GM12872 (cell line): ENCODE measurements at regions not wholly inside any gene's neighbourhood (a gene's known extent, or its start where the extent isn't known, plus 50 kb on each side); places are given as distances from the start of the nearest gene placed in this dataset.

Source experiments
- CTCF ChIP-seq: IDR thresholded peaks from 3 replicates; pipeline ENCODE4 v1.5.1; 2011; ENCODE audit warnings: low read depth, mild to moderate bottlenecking, low read length, moderate library complexity; ENCODE audit not compliant: insufficient read depth

- no peak for TF ChIP-seq CTCF
Observed at GRCh38 chr6:11379805-11380204, 147.3 kb upstream of the NEDD9 start.

- no peak for TF ChIP-seq CTCF
Observed at GRCh38 chr6:11378639-11379038, 146.2 kb upstream of the NEDD9 start.

- no peak for TF ChIP-seq CTCF
Observed at GRCh38 chr6:11374036-11375010, 141.9 kb upstream of the NEDD9 start.

GRCh38 chr6:11373208-11373607, 140.7 kb upstream of the NEDD9 start:
- no peak for TF ChIP-seq CTCF

- no peak for TF ChIP-seq CTCF
Observed at GRCh38 chr6:11370191-11371018, 137.9 kb upstream of the NEDD9 start.

GRCh38 chr6:11368760-11369159, 136.3 kb upstream of the NEDD9 start:
- TF ChIP-seq CTCF = no peak

- no peak for TF ChIP-seq CTCF
Observed at GRCh38 chr6:11368264-11368663, 135.8 kb upstream of the NEDD9 start.
